NCI-H82 (cell line): ENCODE measurements at regions not wholly inside any gene's neighbourhood (a gene's known extent, or its start where the extent isn't known, plus 50 kb on each side); places are given as distances from the start of the nearest gene placed in this dataset.

ENCODE experiments used
- DNase-seq: peaks from one replicate; lab custom pipeline; 2025; lab: John Stamatoyannopoulos, UW

- no peak for DNase-seq
Measured at GRCh38 chr14:104425763-104426646, 153.6 kb upstream of the C14orf180 start.

GRCh38 chr14:104427131-104427851 is 152.3 kb upstream of the C14orf180 start:
- DNase-seq, result no peak

- no peak for DNase-seq
Measured at GRCh38 chr14:104428333-104428851, 151.2 kb upstream of the C14orf180 start.

- DNase-seq, result no peak
Measured at GRCh38 chr14:104428860-104429259, 150.7 kb upstream of the C14orf180 start.

GRCh38 chr14:104429291-104429861 is 150.2 kb upstream of the C14orf180 start:
- DNase-seq, result peak; percentile 34

GRCh38 chr14:104431351-104431928 is 148.1 kb upstream of the C14orf180 start:
- no peak for DNase-seq

- DNase-seq, result no peak
Measured at GRCh38 chr14:104431929-104432541, 147.5 kb upstream of the C14orf180 start.

GRCh38 chr14:104432611-104433231 is 146.8 kb upstream of the C14orf180 start:
- DNase-seq, result no peak

- no peak for DNase-seq
Measured at GRCh38 chr14:104433401-104434213, 146.0 kb upstream of the C14orf180 start.

- no peak for DNase-seq
Measured at GRCh38 chr14:104434214-104435076, 145.1 kb upstream of the C14orf180 start.

- no peak for DNase-seq
Measured at GRCh38 chr14:104435147-104436046, 144.2 kb upstream of the C14orf180 start.

- DNase-seq, result no peak
Measured at GRCh38 chr14:104436047-104436591, 143.4 kb upstream of the C14orf180 start.

- no peak for DNase-seq
Measured at GRCh38 chr14:104436741-104437701, 142.5 kb upstream of the C14orf180 start.

GRCh38 chr14:104437703-104438102 is 141.9 kb upstream of the C14orf180 start:
- DNase-seq, result no peak

GRCh38 chr14:104438166-104438887 is 141.2 kb upstream of the C14orf180 start:
- no peak for DNase-seq

- no peak for DNase-seq
Measured at GRCh38 chr14:104439625-104440024, 139.9 kb upstream of the C14orf180 start.
